WTC11 (cell line): ENCODE measurements at regions not wholly inside any gene's neighbourhood (a gene's known extent, or its start where the extent isn't known, plus 50 kb on each side); places are given as distances from the start of the nearest gene placed in this dataset.

Experiments used
- AFF4 ChIP-seq: sonication (generic); formaldehyde crosslinking; IDR thresholded peaks from 2 replicates; pipeline ENCODE4 v1.8.1; 2023; ENCODE audit warnings: mild to moderate bottlenecking, missing genetic modification reagents, borderline replicate concordance
- CREM ChIP-seq: sonication (generic); formaldehyde crosslinking; IDR thresholded peaks from 2 replicates; pipeline ENCODE4 v1.8.1; 2022; ENCODE audit warnings: mild to moderate bottlenecking, missing genetic modification reagents, moderate library complexity
- JUN ChIP-seq: sonication (generic); formaldehyde crosslinking; IDR thresholded peaks from 2 replicates; pipeline ENCODE4 v1.8.0; 2023; ENCODE audit warnings: mild to moderate bottlenecking, missing genetic modification reagents
- SMAD3 ChIP-seq: sonication (generic); formaldehyde crosslinking; IDR thresholded peaks from 2 replicates; pipeline ENCODE4 v1.8.0; 2022; ENCODE audit warnings: missing genetic modification reagents, mild to moderate bottlenecking, borderline replicate concordance
- TF ChIP-seq, protein P1 (sequence below): fragments of 200-600 bp; IDR thresholded peaks from 2 replicates; pipeline ENCODE4 v1.8.0; 2022; ENCODE audit warnings: antibody characterized with exemption
- TF ChIP-seq, protein P2 (sequence below): sonication (generic); formaldehyde crosslinking; IDR thresholded peaks from 2 replicates; pipeline ENCODE4 v1.8.1; 2023; ENCODE audit warnings: mild to moderate bottlenecking, missing genetic modification reagents, moderate library complexity

- TF ChIP-seq AFF4 (CRISPR knock-in tag) (no peak), JUN (CRISPR knock-in tag) (no peak), SMAD3 (CRISPR knock-in tag) (no peak), CREM (CRISPR knock-in tag) (no peak)
- TF ChIP-seq, protein P1, sequence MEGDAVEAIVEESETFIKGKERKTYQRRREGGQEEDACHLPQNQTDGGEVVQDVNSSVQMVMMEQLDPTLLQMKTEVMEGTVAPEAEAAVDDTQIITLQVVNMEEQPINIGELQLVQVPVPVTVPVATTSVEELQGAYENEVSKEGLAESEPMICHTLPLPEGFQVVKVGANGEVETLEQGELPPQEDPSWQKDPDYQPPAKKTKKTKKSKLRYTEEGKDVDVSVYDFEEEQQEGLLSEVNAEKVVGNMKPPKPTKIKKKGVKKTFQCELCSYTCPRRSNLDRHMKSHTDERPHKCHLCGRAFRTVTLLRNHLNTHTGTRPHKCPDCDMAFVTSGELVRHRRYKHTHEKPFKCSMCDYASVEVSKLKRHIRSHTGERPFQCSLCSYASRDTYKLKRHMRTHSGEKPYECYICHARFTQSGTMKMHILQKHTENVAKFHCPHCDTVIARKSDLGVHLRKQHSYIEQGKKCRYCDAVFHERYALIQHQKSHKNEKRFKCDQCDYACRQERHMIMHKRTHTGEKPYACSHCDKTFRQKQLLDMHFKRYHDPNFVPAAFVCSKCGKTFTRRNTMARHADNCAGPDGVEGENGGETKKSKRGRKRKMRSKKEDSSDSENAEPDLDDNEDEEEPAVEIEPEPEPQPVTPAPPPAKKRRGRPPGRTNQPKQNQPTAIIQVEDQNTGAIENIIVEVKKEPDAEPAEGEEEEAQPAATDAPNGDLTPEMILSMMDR: no peak
- TF ChIP-seq, protein P2, sequence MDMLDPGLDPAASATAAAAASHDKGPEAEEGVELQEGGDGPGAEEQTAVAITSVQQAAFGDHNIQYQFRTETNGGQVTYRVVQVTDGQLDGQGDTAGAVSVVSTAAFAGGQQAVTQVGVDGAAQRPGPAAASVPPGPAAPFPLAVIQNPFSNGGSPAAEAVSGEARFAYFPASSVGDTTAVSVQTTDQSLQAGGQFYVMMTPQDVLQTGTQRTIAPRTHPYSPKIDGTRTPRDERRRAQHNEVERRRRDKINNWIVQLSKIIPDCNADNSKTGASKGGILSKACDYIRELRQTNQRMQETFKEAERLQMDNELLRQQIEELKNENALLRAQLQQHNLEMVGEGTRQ (CRISPR knock-in tag): no peak
Observed at GRCh38 chr5:40221255-40221654, 458.5 kb upstream of the PTGER4 start.
